Aorta (tissue), 5 donors: ENCODE measurements at regions not wholly inside any gene's neighbourhood (a gene's known extent, or its start where the extent isn't known, plus 50 kb on each side); places are given as distances from the start of the nearest gene placed in this dataset.
"Not testable (repeated sequence)": the region's sequence is repeated elsewhere in the genome, so short reads cannot be mapped to it uniquely, and the experiment has no call there.

Source experiments
- ATAC-seq: fragments of 200-7000 bp; cut with Tn5 transposase; one replicate; pipeline ENCODE4 v1.9.1; 2022; ENCODE audit warnings: moderate library complexity; ENCODE audit not compliant: low FRiP score
- DNase-seq, 2 donors: peaks; one replicate each; pipeline ENCODE4 v3.0.0-alpha.2; 2020
- H3K27ac ChIP-seq, 2 donors: one replicate each; pipeline ENCODE4 v1.5.1; 2013; ENCODE audit warnings: low read length in 2 of 2, mild to moderate bottlenecking in 2 of 2, moderate library complexity in 2 of 2, control low read depth in 1 of 2, inconsistent platforms in 1 of 2, low read depth in 1 of 2
- H3K27me3 ChIP-seq, 2 donors: one replicate each; pipeline ENCODE4 v1.6.1; 2013; ENCODE audit warnings: control low read depth in 1 of 2, low read length in 1 of 2, mild to moderate bottlenecking in 1 of 2, moderate library complexity in 1 of 2; ENCODE audit not compliant: insufficient read depth in 2 of 2, control insufficient read depth in 1 of 2
- H3K36me3 ChIP-seq, 2 donors: one replicate each; pipeline ENCODE4 v1.6.1; 2013; ENCODE audit warnings: control low read depth in 1 of 2, low read length in 1 of 2, mild to moderate bottlenecking in 1 of 2; ENCODE audit not compliant: insufficient read depth in 2 of 2, control insufficient read depth in 1 of 2
- H3K4me1 ChIP-seq, 2 donors: one replicate each; pipeline ENCODE4 v1.6.1; 2013; ENCODE audit warnings: low read length in 2 of 2, control low read depth in 1 of 2, mild to moderate bottlenecking in 1 of 2, moderate library complexity in 1 of 2; ENCODE audit not compliant: insufficient read depth in 2 of 2, control insufficient read depth in 1 of 2
- H3K4me3 ChIP-seq, 2 donors: one replicate each; pipeline ENCODE4 v1.5.1; 2013; ENCODE audit warnings: low read length in 2 of 2, control low read depth in 1 of 2, mild to moderate bottlenecking in 1 of 2
- H3K9me3 ChIP-seq: one replicate; pipeline ENCODE4 v1.6.1; 2013; ENCODE audit warnings: mild to moderate bottlenecking, low read length; ENCODE audit not compliant: control insufficient read depth
- WGBS, 2 donors: extraction: QIAGEN DNeasy Blood & Tissue Kit; methylation state at CpG; one replicate each; pipeline ENCODE4 v1.1.7; 2013; 5-methylcytosine and 5-hydroxymethylcytosine counted together
- intact Hi-C, 2 donors: fragments of 100-400 bp; cut with DNase I; formaldehyde crosslinking; loops; one replicate each; pipeline versions ENCODE4 v1.14.2 to v1.15.0; 2022
- donor health status: healthy with polysubstance abuse.
- donor health status: Bipolar disorder and iron deficiency.
- donor health status: DM: no; HTN: no; CAD: no.
- donor health status: DM: no; HTN: no; CAD: no.
- donor health status: DM: yes; HTN: yes; CAD: no.

GRCh38 chr11:95647871-95648270 lies 141.7 kb downstream of the FAM76B start:
- no peaks in the 10 kb centered on the region for H3K36me3 ChIP-seq
- WGBS, 2 donors: 6 to 8% methylated on average over 2 of the region's 2 CpGs
- H3K4me3 ChIP-seq: peak overlapping the region in 1 of 2 donors; percentile 18
- no peaks in the 10 kb centered on the region for H3K27me3 ChIP-seq
- H3K4me1 ChIP-seq: peaks cover 0 to 16% of the 10 kb centered on the region in 2 donors
- H3K27ac ChIP-seq: peak overlapping the region; percentile 82 to 92
- ATAC-seq (peak; percentile 52), DNase-seq (no peak)
- intact Hi-C loops: loop anchor here in 1 of 2 donors (10.0 kb wide), 1 partner anchor 53 kb away; no protein-coding TSS in a partner anchor
- no peaks in the 10 kb centered on the region for H3K9me3 ChIP-seq

GRCh38 chr11:95647355-95647754 lies 142.2 kb downstream of the FAM76B start:
- 68 to 97% methylated on average over 1 of the region's 1 CpG for whole genome bisulfite sequencing, 2 donors
- H3K4me3 ChIP-seq: no peak overlapping the region
- peak overlapping the region in 1 of 2 donors; percentile 92 for H3K27ac ChIP-seq
- no peaks in the 10 kb centered on the region for H3K36me3 ChIP-seq
- intact Hi-C loops: loop anchor here in 1 of 2 donors (10.0 kb wide), 1 partner anchor 53 kb away; no protein-coding TSS in a partner anchor
- H3K9me3 ChIP-seq: no peaks in the 10 kb centered on the region
- DNase-seq (no peak), ATAC-seq (peak; percentile 81)
- peaks cover 0 to 16% of the 10 kb centered on the region in 2 donors for H3K4me1 ChIP-seq
- H3K27me3 ChIP-seq: no peaks in the 10 kb centered on the region

DNA sequence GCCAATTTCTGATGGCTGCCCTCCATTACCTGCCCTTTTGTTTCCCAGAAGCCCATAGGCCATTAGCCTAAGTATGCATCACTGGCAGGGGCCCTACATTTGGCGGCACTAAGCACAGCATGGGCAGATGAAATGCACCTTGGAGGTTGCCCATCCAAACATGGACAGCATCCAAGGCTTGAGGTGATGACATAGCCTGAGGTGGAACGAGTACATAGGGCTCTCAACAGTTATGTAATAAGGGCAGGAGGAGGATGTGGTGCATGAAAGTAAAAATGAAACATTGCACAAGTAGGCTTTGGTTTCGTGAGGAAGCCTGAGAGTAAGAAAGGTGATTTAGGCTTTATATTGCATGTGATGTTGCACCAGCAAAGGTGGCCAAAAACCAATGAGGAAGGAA lies 148.1 kb downstream of the FAM76B start:
- peaks cover 0 to 7% of the 10 kb centered on the region in 2 donors for H3K4me1 ChIP-seq
- intact Hi-C loops: loop anchor here (5.0 to 10.0 kb wide), 3 partner anchors 47 to 64 kb away; no protein-coding TSS in a partner anchor
- H3K4me3 ChIP-seq: no peak overlapping the region
- no peaks in the 10 kb centered on the region for H3K9me3 ChIP-seq
- ATAC-seq (peak; percentile 56), DNase-seq (peak; percentile 49 to 58)
- H3K27ac ChIP-seq: no peak overlapping the region
- H3K27me3 ChIP-seq: no peaks in the 10 kb centered on the region
- H3K36me3 ChIP-seq: no peaks in the 10 kb centered on the region
- 7 to 10% methylated on average over 3 of the region's 3 CpGs for WGBS, 2 donors

DNA sequence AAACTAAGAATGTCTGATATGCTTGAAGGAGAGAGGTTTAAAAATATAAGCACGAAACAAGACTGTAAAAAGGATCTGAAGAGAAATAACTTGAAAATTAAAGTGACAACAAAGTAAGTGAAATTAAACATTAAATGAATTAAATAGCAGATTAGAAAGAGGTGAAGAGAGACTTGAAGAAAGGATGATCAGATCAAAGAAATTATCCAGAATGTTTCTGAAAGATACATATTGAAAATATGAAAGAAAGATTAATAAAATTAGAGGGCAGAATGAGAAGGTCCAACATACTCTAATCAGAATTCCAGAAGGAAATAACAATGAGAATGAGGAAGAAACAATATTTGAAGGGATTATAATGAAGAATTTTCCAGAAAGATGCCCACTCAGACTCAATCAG lies 151.1 kb downstream of the FAM76B start:
- DNase-seq: no peak
- no peak overlapping the region for H3K27ac ChIP-seq
- WGBS, 2 donors: 96% methylated on average over 1 of the region's 1 CpG

DNA sequence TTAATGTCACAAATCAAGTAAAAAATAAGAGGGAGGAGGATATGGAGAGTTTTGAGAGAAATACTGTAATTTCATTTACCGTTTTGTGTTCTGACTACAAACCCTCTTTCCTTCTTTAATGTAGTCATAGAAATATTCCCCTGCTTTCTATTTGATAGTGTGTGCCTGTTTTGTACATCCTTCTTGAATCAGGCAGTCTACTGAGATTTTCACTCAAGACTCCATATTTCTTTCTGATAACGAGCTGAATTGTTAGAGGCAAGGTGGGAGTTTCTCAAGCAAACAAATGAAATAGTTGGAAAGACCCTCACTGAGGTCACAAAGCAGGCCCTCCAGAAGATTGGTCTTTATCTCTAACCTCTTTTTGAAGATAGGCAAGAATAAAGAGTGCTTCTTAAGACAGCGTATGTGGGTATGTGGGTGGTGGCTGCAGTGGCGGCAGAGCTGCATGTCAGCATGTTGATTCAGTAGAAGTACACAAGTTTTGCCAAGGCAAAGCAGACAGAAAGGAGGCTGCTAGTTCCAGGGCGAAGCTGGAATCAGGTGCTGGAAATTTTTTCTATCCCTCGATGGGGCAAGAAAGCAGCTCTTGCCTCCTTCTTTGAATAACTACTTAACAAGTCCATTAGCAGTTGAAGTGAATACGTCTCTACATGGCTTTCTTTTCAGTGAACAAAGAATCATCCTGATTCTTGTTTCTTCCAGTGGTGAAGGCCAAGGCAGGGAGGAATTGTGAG lies 164.2 kb downstream of the FAM76B start:
- no peak overlapping the region for H3K4me3 ChIP-seq
- H3K4me1 ChIP-seq: no peaks in the 10 kb centered on the region
- no peaks in the 10 kb centered on the region for H3K27me3 ChIP-seq
- H3K27ac ChIP-seq: no peak overlapping the region
- H3K9me3 ChIP-seq: no peaks in the 10 kb centered on the region
- intact Hi-C loops: no loop called here
- ATAC-seq (no peak), DNase-seq (no peak)
- H3K36me3 ChIP-seq: no peaks in the 10 kb centered on the region
- WGBS, 2 donors: 68 to 73% methylated on average over 7 of the region's 7 CpGs

More for the DNA sequence above, 151.1 kb downstream of the FAM76B start:
- Histone ChIP-seq H3K4me1 (no peaks in the 10 kb centered on the region), H3K27me3 (no peaks in the 10 kb centered on the region), H3K4me3 (no peak overlapping the region), H3K36me3 (no peaks in the 10 kb centered on the region), H3K9me3 (no peaks in the 10 kb centered on the region)
- no peak for ATAC-seq
- intact Hi-C loops: no loop called here

- no peak overlapping the region for H3K27ac ChIP-seq
- ATAC-seq (no peak), DNase-seq (no peak)
- H3K4me3 ChIP-seq: no peak overlapping the region
- WGBS, 2 donors: 58 to 70% methylated on average over 1 of the region's 1 CpG
- no peaks in the 10 kb centered on the region for H3K27me3 ChIP-seq
- H3K36me3 ChIP-seq: no peaks in the 10 kb centered on the region
- intact Hi-C loops: no loop called here
- H3K4me1 ChIP-seq: no peaks in the 10 kb centered on the region
- H3K9me3 ChIP-seq: no peaks in the 10 kb centered on the region
These were observed 173.3 kb downstream of the FAM76B start for GRCh38 chr11:95616256-95616804.

- Histone ChIP-seq H3K4me3 (no peak overlapping the region), H3K9me3 (no peaks in the 10 kb centered on the region), H3K4me1 (no peaks in the 10 kb centered on the region), H3K36me3 (no peaks in the 10 kb centered on the region), H3K27ac (no peak overlapping the region), H3K27me3 (no peaks in the 10 kb centered on the region)
- ATAC-seq (no peak), DNase-seq (no peak)
- intact Hi-C loops: no loop called here
These were observed 177.8 kb downstream of the FAM76B start for GRCh38 chr11:95611827-95612226.

GRCh38 chr11:95610185-95610584 lies 179.4 kb downstream of the FAM76B start:
- H3K27me3 ChIP-seq, H3K36me3 ChIP-seq, ATAC-seq, H3K4me1 ChIP-seq, H3K27ac ChIP-seq, H3K9me3 ChIP-seq, H3K4me3 ChIP-seq, DNase-seq, intact Hi-C loops: not testable (repeated sequence)
- WGBS, 2 donors: 97% methylated on average over 5 of the region's 5 CpGs

DNA sequence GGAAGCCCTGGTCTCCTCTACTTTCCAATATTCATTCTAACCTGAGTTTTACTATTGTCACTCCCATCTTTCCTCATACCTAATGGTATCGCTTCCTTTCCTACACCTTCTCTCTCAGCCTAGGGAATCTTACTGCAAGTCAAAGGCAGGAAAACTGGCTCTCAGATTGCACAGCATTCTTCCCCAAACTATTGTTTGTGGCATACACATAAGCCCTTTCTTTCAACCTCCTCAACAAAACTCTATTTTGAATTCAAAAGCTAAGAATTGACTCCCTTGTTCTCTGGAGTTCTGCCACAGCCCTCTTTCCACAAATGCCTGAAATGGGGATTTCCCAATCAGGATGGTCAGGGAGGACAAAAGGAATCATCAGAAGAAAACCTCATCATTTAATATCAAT lies 181.5 kb downstream of the FAM76B start:
- no peaks in the 10 kb centered on the region for H3K27me3 ChIP-seq
- ATAC-seq: no peak
- H3K27ac ChIP-seq: no peak overlapping the region
- H3K4me3 ChIP-seq: no peak overlapping the region
- DNase-seq: no peak
- no peaks in the 10 kb centered on the region for H3K9me3 ChIP-seq
- intact Hi-C loops: no loop called here
- WGBS, 2 donors: 94 to 100% methylated on average over 1 of the region's 1 CpG
- no peaks in the 10 kb centered on the region for H3K4me1 ChIP-seq
- H3K36me3 ChIP-seq: no peaks in the 10 kb centered on the region
